NCI-H2081 treated with DMSO at 0.1 percent for 48 hours (cell line): ENCODE measurements at regions not wholly inside any gene's neighbourhood (a gene's known extent, or its start where the extent isn't known, plus 50 kb on each side); places are given as distances from the start of the nearest gene placed in this dataset.

Experiments
- DNase-seq: peaks from one replicate; lab custom pipeline; 2025; lab: John Stamatoyannopoulos, UW

- no peak for DNase-seq
Measured at GRCh38 chr14:53355581-53356112, 202.5 kb upstream of the DDHD1 start.

GRCh38 chr14:53354336-53354735 lies 201.2 kb upstream of the DDHD1 start:
- DNase-seq = no peak

- DNase-seq = no peak
Measured at GRCh38 chr14:53350866-53351265, 197.7 kb upstream of the DDHD1 start.

GRCh38 chr14:53350429-53350828 lies 197.3 kb upstream of the DDHD1 start:
- DNase-seq = no peak

GRCh38 chr14:53346988-53347387 lies 193.9 kb upstream of the DDHD1 start:
- no peak for DNase-seq

- no peak for DNase-seq
Measured at GRCh38 chr14:53341324-53341723, 188.2 kb upstream of the DDHD1 start.

- DNase-seq = no peak
Measured at GRCh38 chr14:53338192-53338591, 185.1 kb upstream of the DDHD1 start.

- no peak for DNase-seq
Measured at GRCh38 chr14:53336729-53337128, 183.6 kb upstream of the DDHD1 start.

GRCh38 chr14:53333809-53334208 lies 180.7 kb upstream of the DDHD1 start:
- DNase-seq = no peak

- no peak for DNase-seq
Measured at GRCh38 chr14:53331921-53332320, 178.8 kb upstream of the DDHD1 start.

- no peak for DNase-seq
Measured at GRCh38 chr14:53331247-53331646, 178.1 kb upstream of the DDHD1 start.

GRCh38 chr14:53330441-53330840 lies 177.3 kb upstream of the DDHD1 start:
- DNase-seq = no peak

GRCh38 chr14:53328841-53329240 lies 175.7 kb upstream of the DDHD1 start:
- no peak for DNase-seq

GRCh38 chr14:53327716-53328115 lies 174.6 kb upstream of the DDHD1 start:
- DNase-seq = no peak

- no peak for DNase-seq
Measured at GRCh38 chr14:53325176-53325806, 172.2 kb upstream of the DDHD1 start.

- DNase-seq = no peak
Measured at GRCh38 chr14:53316504-53316903, 163.4 kb upstream of the DDHD1 start.

- DNase-seq = no peak
Measured at GRCh38 chr14:53310412-53310811, 157.3 kb upstream of the DDHD1 start.

GRCh38 chr14:53306911-53307310 lies 153.8 kb upstream of the DDHD1 start:
- no peak for DNase-seq

GRCh38 chr14:53306267-53306721 lies 153.2 kb upstream of the DDHD1 start:
- DNase-seq = no peak

GRCh38 chr14:53304726-53305381 lies 151.7 kb upstream of the DDHD1 start:
- DNase-seq = no peak

GRCh38 chr14:53295985-53296582 lies 143.0 kb upstream of the DDHD1 start:
- no peak for DNase-seq

- DNase-seq = no peak
Measured at GRCh38 chr14:53295372-53295771, 142.2 kb upstream of the DDHD1 start.

GRCh38 chr14:53286301-53286700 lies 133.2 kb upstream of the DDHD1 start:
- no peak for DNase-seq
